Stimulated activated CD8-positive, alpha-beta memory T cell treated with anti-CD3 and anti-CD28 coated beads, Interleukin-15, amount 100 ng/mL, for 48 hours (primary cell): ENCODE measurements at regions not wholly inside any gene's neighbourhood (a gene's known extent, or its start where the extent isn't known, plus 50 kb on each side); places are given as distances from the start of the nearest gene placed in this dataset.

Experiments
- DNase-seq, 2 donors: peaks; one replicate each; pipeline ENCODE4 v3.0.0-alpha.2; 2020; ENCODE audit warnings: low read depth in 2 of 2

- DNase-seq: no peak
These were observed 428.9 kb downstream of the MATN1 start for GRCh38 chr1:30294508-30294907.

DNA sequence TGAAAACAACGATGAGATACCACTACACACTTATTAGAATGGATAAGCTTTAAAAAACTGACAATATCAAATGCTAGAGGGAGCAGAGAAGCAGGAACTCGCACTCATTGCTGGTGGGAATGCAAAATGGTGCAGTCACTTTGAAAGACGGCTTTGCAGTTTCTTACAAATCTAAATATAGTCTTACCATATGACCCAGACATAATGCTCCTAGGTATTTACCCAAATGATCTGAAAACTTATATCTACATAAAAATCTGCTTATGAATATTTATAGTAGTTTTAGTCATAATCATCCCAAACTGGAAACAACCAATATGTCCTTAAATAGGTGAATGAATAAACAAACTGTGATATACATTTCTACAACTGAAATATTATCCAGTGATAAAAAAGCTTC, 430.9 kb downstream of the MATN1 start:
- DNase-seq: no peak

- no peak for DNase-seq
These were observed 431.9 kb downstream of the MATN1 start for GRCh38 chr1:30291526-30291925.

- DNase-seq: no peak
These were observed 432.8 kb downstream of the MATN1 start for GRCh38 chr1:30290581-30290980.

DNA sequence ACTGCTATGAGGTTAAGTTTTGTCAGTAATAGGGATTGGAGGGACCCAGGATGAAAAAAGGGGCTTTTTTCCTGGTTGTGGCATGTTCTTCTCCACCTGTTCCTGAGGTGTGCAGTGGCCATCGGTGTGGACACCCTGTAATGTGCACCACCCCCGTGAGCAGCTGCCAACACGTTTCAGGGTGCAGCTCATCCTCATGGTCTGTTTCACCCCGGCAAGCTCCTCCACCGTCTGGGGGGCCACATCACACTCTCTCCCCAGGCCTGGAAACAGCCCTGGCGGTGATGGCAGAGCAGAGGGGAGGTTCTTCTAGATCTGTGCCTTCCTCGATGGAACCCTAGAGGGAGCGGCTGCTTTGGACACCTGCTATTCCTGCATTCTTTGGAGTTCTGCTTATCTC, 435.4 kb downstream of the MATN1 start:
- DNase-seq: no peak

- no peak for DNase-seq
These were observed 436.2 kb downstream of the MATN1 start for GRCh38 chr1:30286988-30287839.

GRCh38 chr1:30286241-30286987, 437.0 kb downstream of the MATN1 start:
- DNase-seq: no peak

DNA sequence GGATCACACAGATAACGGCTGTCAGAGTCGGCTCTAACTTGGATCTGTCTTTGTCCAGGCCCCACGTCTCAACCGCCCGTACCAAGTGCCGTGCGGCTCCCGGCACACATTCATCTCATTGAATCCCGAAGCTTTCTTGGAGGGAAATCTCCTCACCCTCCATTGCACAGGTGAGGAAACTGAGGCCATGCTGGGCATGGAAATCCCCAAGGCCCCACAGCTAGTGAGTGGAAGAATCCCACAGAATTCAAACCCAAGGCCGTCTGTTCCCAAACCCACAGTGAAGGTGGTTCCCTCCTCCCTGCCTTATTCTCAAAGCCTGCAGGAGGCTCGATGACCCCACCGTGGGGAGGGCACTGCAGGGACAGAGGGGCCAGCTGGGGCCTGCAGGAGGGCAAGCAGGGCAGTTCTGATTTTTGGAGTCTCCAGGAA, 437.9 kb downstream of the MATN1 start:
- DNase-seq: no peak

DNA sequence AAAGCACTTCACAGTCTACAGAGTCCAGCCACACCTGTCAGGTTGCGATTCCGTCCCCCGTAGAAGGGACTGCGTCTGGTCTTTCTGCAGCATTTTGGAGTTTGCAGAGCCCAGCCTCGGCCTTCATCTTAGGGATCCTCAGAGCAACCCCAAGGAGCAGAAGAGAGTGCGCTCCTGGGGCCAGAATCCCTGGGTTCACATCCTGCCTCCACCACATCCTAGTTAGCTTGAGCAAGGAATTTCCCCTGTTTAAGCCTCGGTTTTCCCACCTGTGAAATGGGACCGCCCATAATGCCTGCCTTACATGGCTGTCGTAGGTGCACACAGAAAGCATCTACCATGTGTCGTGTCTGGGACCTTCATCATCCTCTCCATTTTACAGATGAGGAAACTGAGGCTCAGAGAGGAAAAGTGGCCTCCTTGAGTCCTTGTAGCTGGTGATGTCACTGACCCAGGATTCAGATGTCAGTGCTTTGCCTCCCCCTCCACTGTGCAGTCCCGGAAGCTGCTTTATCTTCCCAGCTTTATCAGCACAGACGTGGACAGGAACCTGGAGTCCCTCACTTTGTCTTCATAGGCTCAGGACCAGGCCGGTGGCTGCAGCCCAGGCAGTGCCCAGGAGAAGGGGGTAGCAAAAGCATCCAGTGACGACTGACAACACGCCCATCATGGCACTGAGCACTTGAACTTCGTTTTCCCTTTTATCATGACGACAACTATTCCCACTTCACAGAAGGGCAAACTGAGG, 438.5 kb downstream of the MATN1 start:
- DNase-seq: no peak

GRCh38 chr1:30284226-30284625, 439.2 kb downstream of the MATN1 start:
- no peak for DNase-seq

DNA sequence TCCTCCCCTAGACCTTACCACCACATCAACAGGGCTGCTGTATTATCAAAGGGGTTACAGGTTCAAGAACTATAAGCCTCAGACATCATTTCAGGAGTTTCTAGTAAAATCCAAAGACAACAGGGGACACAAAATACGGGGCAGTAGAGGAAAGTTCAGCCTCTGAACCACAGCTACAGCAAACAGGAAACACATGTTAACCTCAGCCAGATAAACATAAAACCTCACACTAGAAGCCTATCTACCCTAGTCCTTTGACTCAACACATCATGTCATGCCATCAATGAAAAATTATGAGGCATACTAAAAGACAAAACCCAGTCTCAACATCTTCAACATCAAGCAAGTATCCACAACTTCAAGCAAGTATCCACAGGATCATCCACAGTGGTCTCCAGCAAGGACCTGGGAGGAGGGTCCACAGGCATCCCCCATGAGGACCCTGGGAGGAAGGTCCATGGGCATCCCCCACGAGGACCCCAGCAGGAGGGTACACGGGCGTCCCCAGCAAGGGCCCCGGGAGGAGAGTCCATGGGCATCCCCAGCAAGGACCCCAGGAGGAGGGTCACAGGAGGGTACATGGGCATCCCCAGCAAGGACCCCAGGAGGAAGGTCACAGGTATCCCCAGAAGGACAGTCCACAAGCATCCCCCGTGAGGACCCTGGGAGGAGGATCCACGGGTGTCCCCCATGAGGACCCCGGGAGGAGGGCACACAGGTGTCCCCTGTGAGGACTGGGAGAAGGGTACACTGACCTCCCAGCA, 440.0 kb downstream of the MATN1 start:
- DNase-seq: no peak

GRCh38 chr1:30280572-30280971, 442.8 kb downstream of the MATN1 start:
- DNase-seq: no peak

GRCh38 chr1:30277911-30278310, 445.5 kb downstream of the MATN1 start:
- no peak for DNase-seq

- no peak for DNase-seq
These were observed 446.0 kb downstream of the MATN1 start for GRCh38 chr1:30277415-30277814.

DNA sequence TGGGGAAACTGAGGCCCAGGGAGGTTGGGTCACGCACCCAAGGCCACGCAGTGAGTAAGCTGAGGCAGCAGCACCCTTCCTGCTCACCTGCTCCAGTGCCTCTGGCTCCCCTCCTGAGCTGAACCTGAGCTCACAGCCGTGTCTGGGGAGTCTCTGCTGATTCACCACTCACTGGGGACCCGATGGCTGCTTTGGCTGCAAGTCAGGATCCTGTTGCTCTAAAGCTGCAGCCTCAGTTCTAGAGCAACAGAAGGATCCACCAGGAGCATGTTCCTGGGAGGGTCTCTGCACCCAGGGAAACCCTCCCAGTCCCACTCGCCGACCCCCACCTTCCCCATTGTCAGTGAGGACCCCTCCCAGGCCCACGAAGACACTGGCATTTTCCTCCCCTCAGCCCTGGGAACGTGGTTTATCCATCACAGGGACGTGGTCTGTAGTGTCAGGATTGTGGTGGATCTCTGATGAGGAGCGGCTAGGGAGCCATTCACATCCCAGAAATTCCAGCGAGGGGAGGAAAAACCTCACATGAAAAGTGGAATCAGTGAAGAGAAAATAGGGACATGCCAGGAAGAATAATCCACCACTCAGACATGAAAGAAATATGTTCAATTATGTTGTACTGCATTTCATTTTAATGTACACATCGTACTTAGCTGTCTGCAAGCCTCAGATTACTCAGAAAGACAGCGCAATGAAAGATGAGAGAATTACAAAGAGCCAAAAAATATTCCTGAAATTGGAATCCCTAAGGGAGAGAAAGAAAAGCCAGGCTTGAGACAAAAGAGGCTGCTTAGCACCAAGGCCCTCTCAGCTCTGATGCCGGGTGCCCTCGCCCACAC, 447.2 kb downstream of the MATN1 start:
- DNase-seq: no peak

DNA sequence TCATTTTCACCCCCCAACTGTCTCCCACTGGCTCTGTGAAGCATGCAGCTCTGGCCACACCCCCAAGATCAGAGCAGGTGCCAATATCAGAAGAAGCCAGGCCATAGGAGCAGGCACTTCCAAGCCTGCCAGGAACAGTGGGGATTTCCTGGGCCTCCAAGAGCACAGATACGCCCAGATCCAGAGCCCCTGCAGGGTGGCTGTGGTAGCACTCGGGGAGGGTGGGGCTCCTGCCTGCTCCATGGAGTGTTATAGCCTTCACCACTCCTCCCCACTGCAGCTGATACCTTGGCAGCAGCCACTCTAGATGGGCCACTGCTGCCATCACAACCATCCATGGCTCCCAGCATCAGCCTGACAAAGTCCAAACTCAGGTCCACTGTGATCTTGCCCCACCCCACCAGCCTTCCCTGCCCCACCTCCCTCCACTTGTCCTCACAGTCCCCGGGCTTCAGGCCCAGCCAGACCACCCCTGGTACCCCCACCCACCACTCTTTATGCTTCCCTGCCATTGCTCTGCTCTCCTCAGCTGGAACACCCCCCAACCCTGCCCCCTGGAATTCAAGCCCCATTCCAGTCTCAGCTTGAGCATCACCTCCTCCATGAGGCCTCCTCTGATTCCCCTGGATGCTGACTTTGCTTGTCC, 448.3 kb downstream of the MATN1 start:
- no peak for DNase-seq

DNA sequence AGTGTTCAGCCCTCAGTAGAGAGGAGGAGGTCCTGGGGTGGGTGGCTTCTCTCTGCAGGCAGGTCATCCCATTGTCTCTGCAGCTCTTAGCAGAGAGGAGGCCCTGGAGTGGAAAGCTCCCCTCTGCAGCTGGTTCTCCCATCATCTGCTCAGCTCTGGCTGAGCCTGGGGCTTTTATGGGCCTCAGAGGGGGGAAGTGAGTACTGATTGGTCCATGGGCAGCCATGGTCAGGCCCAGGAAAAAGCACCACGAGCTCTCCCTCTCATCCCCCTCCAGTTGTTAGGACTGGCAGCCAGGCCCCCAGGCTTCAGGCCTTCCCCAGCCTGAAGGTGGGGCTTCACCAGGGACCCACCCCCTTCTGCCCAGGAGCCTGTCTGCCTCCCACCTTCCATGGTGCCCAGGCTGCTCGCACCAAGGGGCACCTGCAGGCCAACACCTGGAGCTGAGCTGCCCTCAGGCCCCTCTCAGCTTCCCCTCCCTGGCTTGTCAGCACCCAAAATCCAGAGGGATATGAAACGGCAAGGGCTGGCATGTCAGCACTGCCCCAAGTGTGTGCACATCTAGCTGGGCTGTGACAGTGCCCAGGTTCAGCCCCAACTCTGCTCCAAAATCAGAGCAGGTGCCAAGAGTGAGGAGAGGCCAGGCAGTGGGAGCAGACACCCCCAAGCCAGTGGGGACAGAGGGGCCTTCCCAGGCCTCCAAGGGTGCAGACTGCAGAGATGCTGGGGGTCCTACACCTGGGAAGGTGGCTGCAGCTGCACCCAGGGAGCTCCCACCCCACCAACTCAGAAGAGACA, 449.0 kb downstream of the MATN1 start:
- no peak for DNase-seq

- no peak for DNase-seq
These were observed 449.9 kb downstream of the MATN1 start for GRCh38 chr1:30273456-30273855.

DNA sequence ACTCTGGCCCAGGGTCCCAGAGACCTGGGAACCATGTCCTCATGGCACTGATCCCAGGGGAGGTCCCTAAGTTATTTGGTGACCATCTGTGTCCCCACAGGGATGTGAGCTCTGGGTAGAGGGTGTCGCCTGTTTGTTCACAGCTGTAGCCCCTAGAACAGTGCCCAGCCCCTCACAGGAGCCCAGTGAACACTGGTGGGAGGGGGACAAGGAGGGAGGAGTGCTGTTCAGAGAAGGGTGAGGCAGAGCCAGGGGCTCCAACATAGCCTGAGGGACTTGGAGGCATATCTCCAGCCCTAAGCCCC, 450.4 kb downstream of the MATN1 start:
- DNase-seq: no peak
